Neural cell (in vitro differentiated cells): ENCODE measurements at regions not wholly inside any gene's neighbourhood (a gene's known extent, or its start where the extent isn't known, plus 50 kb on each side); places are given as distances from the start of the nearest gene placed in this dataset.

Experiments
- H2AFZ ChIP-seq: fragments of 200-600, 300-800 bp; sonication (generic), shearing (Covaris generic); 2 replicates; pipeline ENCODE4 v1.6.0; 2014; ENCODE audit warnings: low read depth, mild to moderate bottlenecking, antibody characterized with exemption, low read length, moderate library complexity
- H3F3A ChIP-seq: fragments of 200-600 bp; shearing (Covaris generic); 2 replicates; pipeline ENCODE4 v1.6.1; 2016; ENCODE audit warnings: mild to moderate bottlenecking, moderate library complexity, mixed read lengths, antibody characterized with exemption, low read length; ENCODE audit not compliant: insufficient read depth, poor library complexity, severe bottlenecking
- H3K27ac ChIP-seq: fragments of 200-600, 300-800 bp; sonication (generic), shearing (Covaris generic); 2 replicates; pipeline ENCODE4 v1.5.1; 2014; ENCODE audit warnings: mild to moderate bottlenecking, low read length, moderate library complexity
- H3K27me3 ChIP-seq: fragments of 300-800, 200-600 bp; sonication (generic), shearing (Covaris generic); 2 replicates; pipeline ENCODE4 v1.6.0; 2014; ENCODE audit warnings: mild to moderate bottlenecking, low read depth, low read length, moderate library complexity; ENCODE audit not compliant: insufficient read depth
- H3K36me3 ChIP-seq: fragments of 300-800, 200-600 bp; sonication (generic), shearing (Covaris generic); 2 replicates; pipeline ENCODE4 v1.5.1; 2014; ENCODE audit warnings: mild to moderate bottlenecking, antibody characterized with exemption, low read length, moderate library complexity; ENCODE audit not compliant: insufficient read depth
- H3K4me2 ChIP-seq: fragments of 300-800, 200-600 bp; sonication (generic), shearing (Covaris generic); 2 replicates; pipeline ENCODE4 v1.6.0; 2014; ENCODE audit warnings: mild to moderate bottlenecking, low read length
- H3K4me3 ChIP-seq: fragments of 300-800, 200-600 bp; sonication (generic), shearing (Covaris generic); 2 replicates; pipeline ENCODE4 v1.5.1; 2014; ENCODE audit warnings: mild to moderate bottlenecking, low read length, moderate library complexity
- H3K79me2 ChIP-seq: fragments of 200-600 bp; shearing (Covaris generic); replicated peaks from 2 replicates; pipeline ENCODE4 v1.6.0; 2014; ENCODE audit warnings: mild to moderate bottlenecking, low read length, moderate library complexity; ENCODE audit not compliant: insufficient read depth
- H3K9ac ChIP-seq: fragments of 300-800, 200-600 bp; sonication (generic), shearing (Covaris generic); 2 replicates; pipeline ENCODE4 v1.6.1; 2016; ENCODE audit warnings: mild to moderate bottlenecking, low read length, mixed read lengths
- H3K9me2 ChIP-seq: fragments of 200-600 bp; shearing (Covaris generic); 2 replicates; pipeline ENCODE4 v1.6.1; 2016; ENCODE audit warnings: mild to moderate bottlenecking, low read length, mixed read lengths; ENCODE audit not compliant: insufficient read depth
- H3K9me3 ChIP-seq: fragments of 200-600, 300-800 bp; sonication (generic), shearing (Covaris generic); 2 replicates; pipeline ENCODE4 v1.6.1; 2016; ENCODE audit warnings: mild to moderate bottlenecking, mixed run types, low read length, moderate library complexity, mixed read lengths
- H4K20me1 ChIP-seq: fragments of 200-600 bp; shearing (Covaris generic); 2 replicates; pipeline ENCODE4 v1.6.1; 2016; ENCODE audit warnings: mild to moderate bottlenecking, mixed run types; ENCODE audit not compliant: insufficient read depth
- EP300 ChIP-seq: fragments of 450-650 bp; conservative IDR thresholded peaks from 2 replicates; pipeline ENCODE4 v1.6.1; 2014; ENCODE audit warnings: antibody characterized with exemption, mild to moderate bottlenecking, moderate library complexity; ENCODE audit not compliant: poor library complexity, severe bottlenecking
- EZH2 ChIP-seq: fragments of 200-600, 300-800 bp; shearing (Covaris generic), sonication (generic); IDR thresholded peaks from 2 replicates; pipeline ENCODE4 v1.6.1; 2014; ENCODE audit warnings: antibody characterized with exemption, low read length, borderline replicate concordance, mild to moderate bottlenecking; ENCODE audit not compliant: insufficient read depth, poor library complexity, severe bottlenecking
- MXI1 ChIP-seq: fragments of 450-650 bp; conservative IDR thresholded peaks from 2 replicates; pipeline ENCODE4 v1.6.1; 2014; ENCODE audit warnings: antibody characterized with exemption, mild to moderate bottlenecking; ENCODE audit not compliant: poor library complexity, severe bottlenecking
- POLR2AphosphoS5 ChIP-seq: IDR thresholded peaks from 2 replicates; pipeline ENCODE4 v1.6.1; 2012
- RAD21 ChIP-seq: fragments of 450-650 bp; conservative IDR thresholded peaks from 2 replicates; pipeline ENCODE4 v1.6.1; 2014; ENCODE audit warnings: antibody characterized with exemption, mild to moderate bottlenecking, moderate library complexity
- REST ChIP-seq: IDR thresholded peaks from 2 replicates; pipeline ENCODE4 v1.6.1; 2012; ENCODE audit warnings: borderline replicate concordance
- SMC3 ChIP-seq: fragments of 450-650 bp; conservative IDR thresholded peaks from 2 replicates; pipeline ENCODE4 v1.6.1; 2014; ENCODE audit warnings: antibody characterized with exemption, mild to moderate bottlenecking, moderate library complexity; ENCODE audit not compliant: poor library complexity
- TAF1 ChIP-seq: IDR thresholded peaks from 2 replicates; pipeline ENCODE4 v1.6.1; 2012; ENCODE audit warnings: low read depth
- TF ChIP-seq, protein P1 (sequence below): fragments of 450-650 bp; IDR thresholded peaks from 2 replicates; pipeline ENCODE4 v1.5.1; 2014; ENCODE audit warnings: antibody characterized with exemption, mild to moderate bottlenecking, moderate library complexity; ENCODE audit not compliant: poor library complexity, severe bottlenecking

DNA sequence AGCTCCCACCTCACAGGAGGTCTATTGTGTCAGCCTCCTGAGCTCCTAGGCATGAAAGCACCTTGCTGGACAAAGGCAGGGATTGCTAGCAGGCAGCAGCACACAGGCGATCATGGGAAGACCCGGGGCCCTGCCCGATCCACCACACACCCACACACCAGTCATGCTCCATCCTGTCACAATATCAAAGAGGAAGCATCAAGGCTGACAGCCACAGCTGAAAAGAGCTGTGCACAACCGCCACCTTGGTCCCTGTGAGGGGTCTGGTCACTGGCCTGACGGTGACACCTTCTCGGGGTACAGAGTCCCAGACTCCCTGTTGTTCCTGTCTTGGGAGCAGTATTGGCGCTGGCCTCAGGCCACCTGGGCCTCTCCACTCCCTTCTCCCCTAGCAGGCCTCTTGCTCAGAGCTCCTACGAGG lies 89.7 kb upstream of the RET start:
- H3F3A ChIP-seq, result no peaks in the 10 kb centered on the region
- TF ChIP-seq SMC3 (no peak), EZH2 (no peak), EP300 (no peak), REST (no peak), MXI1 (no peak), POLR2AphosphoS5 (no peak), TAF1 (no peak), RAD21 (no peak)
- TF ChIP-seq, protein P1, sequence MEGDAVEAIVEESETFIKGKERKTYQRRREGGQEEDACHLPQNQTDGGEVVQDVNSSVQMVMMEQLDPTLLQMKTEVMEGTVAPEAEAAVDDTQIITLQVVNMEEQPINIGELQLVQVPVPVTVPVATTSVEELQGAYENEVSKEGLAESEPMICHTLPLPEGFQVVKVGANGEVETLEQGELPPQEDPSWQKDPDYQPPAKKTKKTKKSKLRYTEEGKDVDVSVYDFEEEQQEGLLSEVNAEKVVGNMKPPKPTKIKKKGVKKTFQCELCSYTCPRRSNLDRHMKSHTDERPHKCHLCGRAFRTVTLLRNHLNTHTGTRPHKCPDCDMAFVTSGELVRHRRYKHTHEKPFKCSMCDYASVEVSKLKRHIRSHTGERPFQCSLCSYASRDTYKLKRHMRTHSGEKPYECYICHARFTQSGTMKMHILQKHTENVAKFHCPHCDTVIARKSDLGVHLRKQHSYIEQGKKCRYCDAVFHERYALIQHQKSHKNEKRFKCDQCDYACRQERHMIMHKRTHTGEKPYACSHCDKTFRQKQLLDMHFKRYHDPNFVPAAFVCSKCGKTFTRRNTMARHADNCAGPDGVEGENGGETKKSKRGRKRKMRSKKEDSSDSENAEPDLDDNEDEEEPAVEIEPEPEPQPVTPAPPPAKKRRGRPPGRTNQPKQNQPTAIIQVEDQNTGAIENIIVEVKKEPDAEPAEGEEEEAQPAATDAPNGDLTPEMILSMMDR, result no peak
- no peak overlapping the region for H3K4me2 ChIP-seq
- no peak overlapping the region for H3K4me3 ChIP-seq
- no peaks in the 10 kb centered on the region for H3K27me3 ChIP-seq
- no peaks in the 10 kb centered on the region for H3K79me2 ChIP-seq
- no peaks in the 10 kb centered on the region for H3K9me2 ChIP-seq
- H3K36me3 ChIP-seq, result no peaks in the 10 kb centered on the region
- H2AFZ ChIP-seq, result no peak overlapping the region
- H3K9me3 ChIP-seq, result no peaks in the 10 kb centered on the region
- no peak overlapping the region for H3K9ac ChIP-seq
- H4K20me1 ChIP-seq, result no peaks in the 10 kb centered on the region
- H3K27ac ChIP-seq, result no peak overlapping the region

DNA sequence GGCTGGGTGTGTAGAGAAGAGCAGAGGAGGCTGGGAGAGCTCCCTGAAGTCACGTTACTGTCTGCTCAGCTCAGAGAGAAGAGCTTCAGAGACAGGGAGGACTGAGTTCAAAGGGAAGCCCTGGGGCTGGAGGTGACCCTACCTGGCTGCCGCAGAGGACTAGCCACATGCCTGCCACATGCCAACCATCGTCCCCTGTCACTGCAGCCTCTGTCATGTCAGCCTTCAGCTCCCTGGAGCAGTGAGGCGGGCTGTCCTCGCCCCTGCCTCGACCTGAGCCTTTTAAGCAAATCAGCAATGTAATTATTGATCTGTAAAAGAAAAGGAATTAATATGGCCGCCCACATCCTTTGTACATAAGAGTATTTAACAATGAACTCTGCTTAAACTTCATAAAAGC lies 89.3 kb upstream of the RET start:
- H4K20me1 ChIP-seq, result no peaks in the 10 kb centered on the region
- H3K9me3 ChIP-seq, result no peaks in the 10 kb centered on the region
- no peak overlapping the region for H3K4me2 ChIP-seq
- no peaks in the 10 kb centered on the region for H3F3A ChIP-seq
- H3K4me3 ChIP-seq, result no peak overlapping the region
- H3K9me2 ChIP-seq, result no peaks in the 10 kb centered on the region
- no peaks in the 10 kb centered on the region for H3K36me3 ChIP-seq
- H3K9ac ChIP-seq, result no peak overlapping the region
- no peak overlapping the region for H3K27ac ChIP-seq
- no peaks in the 10 kb centered on the region for H3K27me3 ChIP-seq
- H3K79me2 ChIP-seq, result no peaks in the 10 kb centered on the region
- H2AFZ ChIP-seq, result no peak overlapping the region
- TF ChIP-seq REST, result no peak
- no peak for TF ChIP-seq RAD21
- no peak for TF ChIP-seq POLR2AphosphoS5
- no peak for TF ChIP-seq EZH2
